Upper lobe of left lung (tissue), 6 donors: ENCODE measurements at regions not wholly inside any gene's neighbourhood (a gene's known extent, or its start where the extent isn't known, plus 50 kb on each side); places are given as distances from the start of the nearest gene placed in this dataset.
"Not testable (repeated sequence)": the region's sequence is repeated elsewhere in the genome, so short reads cannot be mapped to it uniquely, and the experiment has no call there.

Experiments
- ATAC-seq, 2 donors: fragments of 200-7000 bp; cut with Tn5 transposase; one replicate each; pipeline ENCODE4 v1.9.1; 2022; ENCODE audit warnings: mild to moderate bottlenecking in 2 of 2, moderate library complexity in 2 of 2; ENCODE audit not compliant: low FRiP score in 2 of 2
- DNase-seq, 2 donors: peaks; one replicate each; pipeline ENCODE4 v3.0.0-alpha.2; 2019 to 2020
- H3K27ac ChIP-seq, 4 donors: fragments of 200-600 bp; sonication (generic); one replicate each; pipeline ENCODE4 v1.5.1; 2016 to 2019
- H3K27me3 ChIP-seq, 4 donors: fragments of 200-600 bp; sonication (generic); one replicate each; pipeline ENCODE4 v1.5.1; 2017 to 2019
- H3K36me3 ChIP-seq, 4 donors: fragments of 200-600 bp; sonication (generic); one replicate each; pipeline ENCODE4 v1.5.1; 2016 to 2019
- H3K4me1 ChIP-seq, 4 donors: fragments of 200-600 bp; sonication (generic); one replicate each; pipeline ENCODE4 v1.5.1; 2018 to 2019
- H3K4me3 ChIP-seq, 4 donors: fragments of 200-600 bp; sonication (generic); one replicate each; pipeline ENCODE4 v1.5.1; 2017 to 2019; ENCODE audit warnings: mild to moderate bottlenecking in 2 of 4, moderate library complexity in 1 of 4
- H3K9me3 ChIP-seq, 4 donors: fragments of 200-600 bp; sonication (generic); one replicate each; pipeline ENCODE4 v1.5.1; 2018 to 2019
- CTCF ChIP-seq, 6 experiments: fragments of 450-650 bp in 4 of 6; fragments of 200-600 bp in 2 of 6; sonication (generic) in 2 of 6; IDR thresholded peaks; one replicate each; pipeline ENCODE4 v1.5.1; 2016 to 2019; ENCODE audit warnings: antibody characterized with exemption in 6 of 6
- EP300 ChIP-seq, 4 donors: sonication (generic); formaldehyde crosslinking; IDR thresholded peaks; one replicate each; pipeline ENCODE4 v1.5.1; 2017; ENCODE audit warnings: antibody characterized with exemption in 4 of 4, control low read depth in 2 of 4
- POLR2A ChIP-seq, 4 donors: fragments of 450-650 bp; IDR thresholded peaks; one replicate each; pipeline ENCODE4 v1.5.1; 2016 to 2017; ENCODE audit warnings: antibody characterized with exemption in 4 of 4, mild to moderate bottlenecking in 2 of 4
- POLR2AphosphoS5 ChIP-seq, 2 donors: sonication (generic); formaldehyde crosslinking; IDR thresholded peaks; one replicate each; pipeline ENCODE4 v1.5.1; 2017; ENCODE audit warnings: antibody characterized with exemption in 2 of 2
- WGBS, 2 donors: methylation state at CpG; one replicate each; pipeline ENCODE4 v1.1.5; 2017 to 2018; 5-methylcytosine and 5-hydroxymethylcytosine counted together
- donor health status: DM: no; HTN: no; CAD: no; lungs with moderate emphysema.
- donor health status: DM: no; HTN: yes; CAD: no; lungs with severe emphysema.

GRCh38 chr7:76125560-76125959 lies 76.1 kb upstream of the SRRM3 start:
- no peak for DNase-seq
- H3K9me3 ChIP-seq, result no peaks in the 10 kb centered on the region
- TF ChIP-seq POLR2A (IDR thresholded peaks at IDR 0.05) (no peak), EP300 (IDR thresholded peaks at IDR 0.05) (no peak), CTCF (IDR thresholded peaks at IDR 0.05) (no peak)
- H3K4me1 ChIP-seq, result no peaks in the 10 kb centered on the region
- H3K4me3 ChIP-seq, result no peak overlapping the region
- H3K27ac ChIP-seq, result no peak overlapping the region
- no peaks in the 10 kb centered on the region for H3K36me3 ChIP-seq
- no peak for ATAC-seq
- 82 to 90% methylated on average over 2 of the region's 2 CpGs for WGBS, 2 donors
- H3K27me3 ChIP-seq, result no peaks in the 10 kb centered on the region

GRCh38 chr7:76126632-76127031 lies 75.1 kb upstream of the SRRM3 start:
- Histone ChIP-seq H3K4me1 (no peaks in the 10 kb centered on the region), H3K27ac (no peak overlapping the region), H3K36me3 (no peaks in the 10 kb centered on the region), H3K4me3 (no peak overlapping the region), H3K27me3 (no peaks in the 10 kb centered on the region), H3K9me3 (no peaks in the 10 kb centered on the region)
- no peak for ATAC-seq
- 86 to 90% methylated on average over 4 of the region's 4 CpGs for WGBS, 2 donors
- TF ChIP-seq POLR2AphosphoS5 (IDR thresholded peaks at IDR 0.05), result no peak
- no peak for DNase-seq

- 57 to 71% methylated on average over 5 of the region's 5 CpGs for WGBS, 2 donors
- ATAC-seq (no peak), DNase-seq (no peak)
- Histone ChIP-seq H3K4me3 (no peak overlapping the region), H3K27me3 (no peaks in the 10 kb centered on the region), H3K9me3 (no peaks in the 10 kb centered on the region), H3K36me3 (no peaks in the 10 kb centered on the region), H3K4me1 (peaks cover 0 to 4% (median 0%) of the 10 kb centered on the region in 4 donors), H3K27ac (no peak overlapping the region)
- TF ChIP-seq EP300 (IDR thresholded peaks at IDR 0.05) (no peak), CTCF (IDR thresholded peaks at IDR 0.05) (no peak), POLR2AphosphoS5 (IDR thresholded peaks at IDR 0.05) (no peak), POLR2A (IDR thresholded peaks at IDR 0.05) (no peak)
These were observed 72.3 kb upstream of the SRRM3 start for GRCh38 chr7:76129366-76129765.

- ATAC-seq (no peak), DNase-seq (no peak)
- no peak for TF ChIP-seq POLR2A (IDR thresholded peaks at IDR 0.05)
- TF ChIP-seq EP300 (IDR thresholded peaks at IDR 0.05), result no peak
- Histone ChIP-seq H3K4me3 (no peak overlapping the region), H3K4me1 (peaks cover 0 to 4% (median 0%) of the 10 kb centered on the region in 4 donors), H3K27ac (no peak overlapping the region), H3K9me3 (no peaks in the 10 kb centered on the region), H3K36me3 (no peaks in the 10 kb centered on the region), H3K27me3 (no peaks in the 10 kb centered on the region)
- WGBS, 2 donors, result 90% methylated on average over 8 of the region's 8 CpGs
These were observed 71.9 kb upstream of the SRRM3 start for GRCh38 chr7:76129836-76130235.

- H3K4me3 ChIP-seq, H3K9me3 ChIP-seq, ATAC-seq, DNase-seq, H3K27ac ChIP-seq, H3K27me3 ChIP-seq, H3K36me3 ChIP-seq, H3K4me1 ChIP-seq: not testable (repeated sequence)
- TF ChIP-seq CTCF (IDR thresholded peaks at IDR 0.05), result peak in 2 of 6 experiments; percentile 11 to 26
These were observed 71.0 kb upstream of the SRRM3 start for GRCh38 chr7:76130661-76131060.

- not testable (repeated sequence) for ATAC-seq, H3K27me3 ChIP-seq, H3K4me1 ChIP-seq, H3K4me3 ChIP-seq, H3K27ac ChIP-seq, DNase-seq, H3K9me3 ChIP-seq, H3K36me3 ChIP-seq
- 58 to 69% methylated on average over 5 of the region's 5 CpGs for WGBS, 2 donors
These were observed 69.8 kb upstream of the SRRM3 start for GRCh38 chr7:76131887-76132286.
